Testis (tissue), 2 donors: ENCODE measurements at regions not wholly inside any gene's neighbourhood (a gene's known extent, or its start where the extent isn't known, plus 50 kb on each side); places are given as distances from the start of the nearest gene placed in this dataset.

ENCODE experiments used
- POLR2A ChIP-seq: fragments of 450-650 bp; IDR thresholded peaks from one replicate; pipeline ENCODE4 v1.6.1; 2017; ENCODE audit warnings: antibody characterized with exemption, mild to moderate bottlenecking, moderate library complexity
- TF ChIP-seq, protein P1 (sequence below), 3 experiments: fragments of 450-650 bp in 2 of 3; fragments of 200-600 bp in 1 of 3; sonication (generic) in 1 of 3; IDR thresholded peaks; one replicate each; pipeline ENCODE4 v1.5.1; 2016 to 2019; ENCODE audit warnings: antibody characterized with exemption in 3 of 3, mild to moderate bottlenecking in 2 of 3, moderate library complexity in 1 of 3

DNA sequence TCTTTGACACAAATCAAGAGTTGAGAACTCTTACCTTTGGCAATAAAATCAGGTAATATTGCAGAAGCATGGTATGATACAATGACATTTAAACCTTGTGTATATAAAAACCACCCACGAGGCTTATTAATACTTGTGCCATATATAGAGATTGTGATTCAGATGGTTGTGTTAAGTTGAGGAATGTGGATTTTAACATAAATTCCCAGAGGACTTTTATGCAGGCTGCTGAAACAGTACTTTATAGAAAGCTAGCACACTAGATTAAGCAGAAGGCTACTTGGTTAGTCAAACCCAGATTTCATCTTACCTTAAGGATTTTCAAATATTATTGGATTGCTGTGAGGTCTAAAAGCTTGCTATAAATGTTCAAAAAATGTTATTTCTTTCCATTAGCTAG lies 325.7 kb upstream of the PCDH10 start:
- TF ChIP-seq, protein P1, sequence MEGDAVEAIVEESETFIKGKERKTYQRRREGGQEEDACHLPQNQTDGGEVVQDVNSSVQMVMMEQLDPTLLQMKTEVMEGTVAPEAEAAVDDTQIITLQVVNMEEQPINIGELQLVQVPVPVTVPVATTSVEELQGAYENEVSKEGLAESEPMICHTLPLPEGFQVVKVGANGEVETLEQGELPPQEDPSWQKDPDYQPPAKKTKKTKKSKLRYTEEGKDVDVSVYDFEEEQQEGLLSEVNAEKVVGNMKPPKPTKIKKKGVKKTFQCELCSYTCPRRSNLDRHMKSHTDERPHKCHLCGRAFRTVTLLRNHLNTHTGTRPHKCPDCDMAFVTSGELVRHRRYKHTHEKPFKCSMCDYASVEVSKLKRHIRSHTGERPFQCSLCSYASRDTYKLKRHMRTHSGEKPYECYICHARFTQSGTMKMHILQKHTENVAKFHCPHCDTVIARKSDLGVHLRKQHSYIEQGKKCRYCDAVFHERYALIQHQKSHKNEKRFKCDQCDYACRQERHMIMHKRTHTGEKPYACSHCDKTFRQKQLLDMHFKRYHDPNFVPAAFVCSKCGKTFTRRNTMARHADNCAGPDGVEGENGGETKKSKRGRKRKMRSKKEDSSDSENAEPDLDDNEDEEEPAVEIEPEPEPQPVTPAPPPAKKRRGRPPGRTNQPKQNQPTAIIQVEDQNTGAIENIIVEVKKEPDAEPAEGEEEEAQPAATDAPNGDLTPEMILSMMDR (IDR thresholded peaks at IDR 0.05): no peak
- no peak for TF ChIP-seq POLR2A
